ENCODE measurements at regions not wholly inside any gene's neighbourhood (a gene's known extent, or its start where the extent isn't known, plus 50 kb on each side); places are given as distances from the start of the nearest gene placed in this dataset.

GRCh38 chr3:159126261-159127020 is 324.6 kb downstream of the MFSD1 start:
- no peak for TF ChIP-seq CTCF (IDR thresholded peaks at IDR 0.05; ENCODE audit: poor library complexity)
- no peak for TF ChIP-seq EZH2phosphoT487 (IDR thresholded peaks at IDR 0.05; ENCODE audit: low read depth, severe bottlenecking, unreplicated experiment)
- no peak for TF ChIP-seq EZH2 (IDR thresholded peaks at IDR 0.05; ENCODE audit: borderline replicate concordance)

All from hepatocyte (in vitro differentiated cells).